GM10266 (cell line): ENCODE measurements at regions not wholly inside any gene's neighbourhood (a gene's known extent, or its start where the extent isn't known, plus 50 kb on each side); places are given as distances from the start of the nearest gene placed in this dataset.
A peak's percentile ranks its signal among the peaks of the same experiment; 100 is the strongest.

Source experiments
- DNase-seq: peaks from one replicate; pipeline ENCODE4 v3.0.0; 2012; ENCODE audit errors: extremely low spot score
- TF ChIP-seq, protein P1 (sequence below): IDR thresholded peaks from 2 replicates; pipeline ENCODE4 v1.5.1; 2012; ENCODE audit warnings: mild to moderate bottlenecking, low read depth; ENCODE audit not compliant: control insufficient read depth, insufficient read depth; ENCODE audit errors: missing control alignments

GRCh38 chr9:22913518-22913917, 466.9 kb downstream of the DMRTA1 start:
- TF ChIP-seq, protein P1, sequence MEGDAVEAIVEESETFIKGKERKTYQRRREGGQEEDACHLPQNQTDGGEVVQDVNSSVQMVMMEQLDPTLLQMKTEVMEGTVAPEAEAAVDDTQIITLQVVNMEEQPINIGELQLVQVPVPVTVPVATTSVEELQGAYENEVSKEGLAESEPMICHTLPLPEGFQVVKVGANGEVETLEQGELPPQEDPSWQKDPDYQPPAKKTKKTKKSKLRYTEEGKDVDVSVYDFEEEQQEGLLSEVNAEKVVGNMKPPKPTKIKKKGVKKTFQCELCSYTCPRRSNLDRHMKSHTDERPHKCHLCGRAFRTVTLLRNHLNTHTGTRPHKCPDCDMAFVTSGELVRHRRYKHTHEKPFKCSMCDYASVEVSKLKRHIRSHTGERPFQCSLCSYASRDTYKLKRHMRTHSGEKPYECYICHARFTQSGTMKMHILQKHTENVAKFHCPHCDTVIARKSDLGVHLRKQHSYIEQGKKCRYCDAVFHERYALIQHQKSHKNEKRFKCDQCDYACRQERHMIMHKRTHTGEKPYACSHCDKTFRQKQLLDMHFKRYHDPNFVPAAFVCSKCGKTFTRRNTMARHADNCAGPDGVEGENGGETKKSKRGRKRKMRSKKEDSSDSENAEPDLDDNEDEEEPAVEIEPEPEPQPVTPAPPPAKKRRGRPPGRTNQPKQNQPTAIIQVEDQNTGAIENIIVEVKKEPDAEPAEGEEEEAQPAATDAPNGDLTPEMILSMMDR = no peak
- peak; percentile 6 for DNase-seq

DNA sequence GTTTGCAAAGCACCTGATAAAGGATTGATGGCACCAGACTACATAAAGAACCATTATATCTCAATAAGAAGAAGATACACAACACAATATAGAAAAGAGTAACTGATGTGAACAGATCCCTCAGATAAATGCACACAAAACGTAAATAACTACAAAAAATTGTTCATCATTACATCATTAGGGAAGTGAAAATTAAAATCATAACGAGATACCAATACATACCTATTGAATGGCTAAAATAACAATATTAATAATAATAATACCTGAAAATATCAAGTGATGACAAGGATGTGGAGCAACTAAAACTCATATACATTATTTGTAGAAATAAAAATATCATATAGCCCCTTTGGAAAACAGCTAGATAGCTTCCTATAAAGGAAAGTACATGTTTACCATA, 469.5 kb downstream of the DMRTA1 start:
- TF ChIP-seq, protein P1 = no peak
- no peak for DNase-seq

- no peak for DNase-seq
- TF ChIP-seq, protein P1 = no peak
These were observed 472.8 kb downstream of the DMRTA1 start for GRCh38 chr9:22919423-22919822.

DNA sequence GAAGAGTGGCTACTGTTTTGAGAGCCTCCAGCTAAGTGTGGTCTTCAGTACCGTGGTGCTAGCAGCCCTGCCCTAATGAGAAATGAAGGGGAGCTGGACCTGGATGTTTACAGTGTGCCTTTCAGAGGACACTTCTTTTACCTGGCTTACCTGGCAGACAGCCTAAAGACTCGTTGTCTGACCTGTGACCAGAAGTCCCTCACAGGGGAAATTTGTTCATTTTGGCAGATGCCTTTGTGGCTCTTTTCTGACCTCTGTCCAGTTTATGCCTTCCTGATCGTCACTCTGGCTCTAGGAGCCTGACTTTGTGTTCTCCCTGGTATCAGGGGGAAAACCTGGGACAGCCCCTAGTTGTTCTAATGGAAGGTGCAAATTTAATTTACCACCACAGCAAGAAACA, 475.1 kb downstream of the DMRTA1 start:
- TF ChIP-seq, protein P1 = no peak
- DNase-seq = no peak

DNA sequence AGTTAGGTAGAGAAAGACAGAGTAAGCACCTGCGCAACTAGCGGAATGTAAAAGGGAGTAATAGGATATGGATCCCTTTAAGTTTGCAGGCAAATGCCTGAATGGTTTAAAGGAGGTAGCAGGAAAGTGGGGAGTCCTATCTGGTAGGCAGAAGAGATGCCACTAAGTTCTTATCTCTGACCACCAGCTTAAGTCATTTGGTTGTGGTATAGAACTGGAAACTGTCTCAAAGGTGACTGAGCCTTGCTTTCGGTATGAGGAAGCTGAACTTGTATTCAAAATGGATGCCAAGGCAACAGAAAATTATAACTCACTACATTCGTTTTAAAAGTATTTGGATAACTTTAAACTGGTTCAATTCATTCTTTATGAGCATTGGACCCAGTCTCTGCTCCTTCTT, 475.6 kb downstream of the DMRTA1 start:
- no peak for DNase-seq
- TF ChIP-seq, protein P1 = no peak

GRCh38 chr9:22954550-22954949, 507.9 kb downstream of the DMRTA1 start:
- TF ChIP-seq, protein P1 = no peak
- DNase-seq = no peak

DNA sequence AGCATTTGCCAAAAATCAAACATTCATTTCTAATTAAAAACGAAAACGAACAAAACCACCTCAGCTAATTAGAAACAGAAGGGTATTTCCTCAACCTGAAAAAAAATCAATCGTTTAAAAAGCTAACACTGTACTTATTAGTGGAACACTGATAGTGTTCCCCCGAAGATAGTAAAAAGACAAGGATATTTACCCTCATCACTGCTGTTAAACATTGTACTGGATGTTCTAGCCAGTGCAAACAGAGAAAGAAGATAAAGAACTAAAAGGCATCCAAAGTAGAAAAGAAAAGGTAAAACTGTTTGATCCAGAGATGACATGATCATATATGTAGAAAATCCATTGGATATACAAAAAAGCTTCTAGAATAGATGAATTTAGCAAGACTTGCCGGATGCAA, 508.3 kb downstream of the DMRTA1 start:
- TF ChIP-seq, protein P1 = no peak

More for the DNA sequence above, 508.3 kb downstream of the DMRTA1 start:
- DNase-seq = no peak
